GM12872 (cell line): ENCODE measurements at regions not wholly inside any gene's neighbourhood (a gene's known extent, or its start where the extent isn't known, plus 50 kb on each side); places are given as distances from the start of the nearest gene placed in this dataset.

Source experiments
- TF ChIP-seq, protein P1 (sequence below): IDR thresholded peaks from 3 replicates; pipeline ENCODE4 v1.5.1; 2011; ENCODE audit warnings: low read depth, mild to moderate bottlenecking, low read length, moderate library complexity; ENCODE audit not compliant: insufficient read depth

DNA sequence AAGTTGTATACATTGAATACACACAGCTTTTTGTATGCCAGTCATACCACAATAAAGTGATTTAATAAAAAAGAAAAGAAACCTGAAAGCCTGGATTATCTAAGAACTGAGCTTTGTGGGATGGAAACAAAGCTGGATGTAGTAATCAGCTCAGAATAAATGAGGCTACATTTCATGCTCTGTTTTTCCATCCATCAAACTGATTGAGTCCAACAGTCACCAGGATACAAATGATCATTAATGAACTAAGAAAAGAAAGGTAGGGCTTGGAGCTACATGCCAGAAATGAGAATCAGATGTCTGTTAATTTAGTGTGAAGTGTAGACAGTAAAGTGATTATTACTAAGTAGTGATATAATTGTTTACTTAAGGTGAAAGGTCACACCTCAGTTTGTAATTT, 109.8 kb upstream of the TARS1 start:
- TF ChIP-seq, protein P1, sequence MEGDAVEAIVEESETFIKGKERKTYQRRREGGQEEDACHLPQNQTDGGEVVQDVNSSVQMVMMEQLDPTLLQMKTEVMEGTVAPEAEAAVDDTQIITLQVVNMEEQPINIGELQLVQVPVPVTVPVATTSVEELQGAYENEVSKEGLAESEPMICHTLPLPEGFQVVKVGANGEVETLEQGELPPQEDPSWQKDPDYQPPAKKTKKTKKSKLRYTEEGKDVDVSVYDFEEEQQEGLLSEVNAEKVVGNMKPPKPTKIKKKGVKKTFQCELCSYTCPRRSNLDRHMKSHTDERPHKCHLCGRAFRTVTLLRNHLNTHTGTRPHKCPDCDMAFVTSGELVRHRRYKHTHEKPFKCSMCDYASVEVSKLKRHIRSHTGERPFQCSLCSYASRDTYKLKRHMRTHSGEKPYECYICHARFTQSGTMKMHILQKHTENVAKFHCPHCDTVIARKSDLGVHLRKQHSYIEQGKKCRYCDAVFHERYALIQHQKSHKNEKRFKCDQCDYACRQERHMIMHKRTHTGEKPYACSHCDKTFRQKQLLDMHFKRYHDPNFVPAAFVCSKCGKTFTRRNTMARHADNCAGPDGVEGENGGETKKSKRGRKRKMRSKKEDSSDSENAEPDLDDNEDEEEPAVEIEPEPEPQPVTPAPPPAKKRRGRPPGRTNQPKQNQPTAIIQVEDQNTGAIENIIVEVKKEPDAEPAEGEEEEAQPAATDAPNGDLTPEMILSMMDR: no peak

DNA sequence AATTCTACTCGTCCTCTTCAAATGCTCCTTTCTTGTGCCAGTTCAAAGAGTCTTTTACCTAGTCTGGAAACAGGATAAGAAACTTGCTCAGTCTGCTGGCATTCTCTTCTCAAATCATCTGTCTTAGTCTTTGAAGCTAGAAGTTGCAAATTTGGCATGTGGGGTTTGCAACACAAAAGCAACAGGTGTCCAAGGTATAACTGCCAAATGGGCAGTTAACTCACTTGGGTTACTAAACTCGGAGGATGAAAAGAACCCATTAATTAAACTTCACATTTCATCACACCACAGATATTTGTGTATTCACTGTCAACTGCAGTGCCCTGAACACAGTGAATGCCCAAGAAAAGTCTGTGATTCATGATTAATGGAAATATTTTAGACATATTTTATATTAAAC, 108.0 kb upstream of the TARS1 start:
- TF ChIP-seq, protein P1: no peak

DNA sequence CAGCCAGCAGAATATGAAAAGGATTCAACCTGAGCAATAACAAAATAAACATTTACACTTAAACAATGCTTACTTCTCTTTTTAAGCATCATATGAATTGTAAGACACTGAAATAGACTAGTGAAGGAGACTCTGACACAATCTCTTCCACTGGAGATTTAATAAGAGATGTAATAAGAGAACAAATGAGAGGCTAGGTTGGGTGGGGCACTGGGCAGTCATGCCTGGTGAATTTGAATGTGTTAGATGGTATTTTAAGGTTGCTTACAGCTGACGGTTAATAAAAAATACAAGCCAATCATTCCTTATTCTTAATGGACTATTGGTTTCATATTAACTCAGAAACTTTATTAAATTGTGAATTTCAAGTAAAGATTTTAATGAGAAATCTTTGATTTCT, 105.9 kb upstream of the TARS1 start:
- TF ChIP-seq, protein P1: no peak

DNA sequence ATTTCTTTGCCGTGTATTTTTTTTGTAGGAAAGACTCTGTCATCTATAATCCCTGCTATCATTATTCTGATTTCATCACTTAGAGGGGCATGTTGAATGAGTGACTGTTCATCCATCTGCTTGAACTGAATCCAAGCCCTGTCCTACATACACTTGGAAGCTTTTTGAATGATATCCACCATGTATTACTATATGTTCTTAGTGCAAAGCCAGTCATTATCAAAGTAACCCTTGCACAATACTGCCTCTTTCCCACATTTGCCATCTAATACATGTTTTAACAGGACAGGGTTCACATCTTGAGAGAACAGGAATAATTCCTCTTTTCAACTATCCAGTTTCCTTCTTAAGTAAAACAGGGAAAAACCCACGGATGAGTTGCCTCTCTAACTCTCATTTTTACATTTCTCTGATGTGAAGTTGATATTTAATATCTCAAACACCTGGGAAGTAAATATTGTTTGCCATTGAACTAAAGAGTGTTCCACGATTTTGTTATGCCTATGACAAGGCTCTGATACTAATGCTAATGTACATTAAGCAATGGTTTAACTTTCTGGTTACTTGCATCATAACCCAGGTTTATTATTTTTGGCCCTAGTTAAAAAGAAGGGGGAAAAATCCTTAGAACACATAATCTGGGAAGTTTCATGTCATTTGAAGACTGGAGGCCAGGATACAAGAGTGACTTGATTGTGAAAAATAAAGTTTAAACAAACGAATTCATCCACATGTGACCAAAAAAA, 103.7 kb upstream of the TARS1 start:
- TF ChIP-seq, protein P1: no peak

DNA sequence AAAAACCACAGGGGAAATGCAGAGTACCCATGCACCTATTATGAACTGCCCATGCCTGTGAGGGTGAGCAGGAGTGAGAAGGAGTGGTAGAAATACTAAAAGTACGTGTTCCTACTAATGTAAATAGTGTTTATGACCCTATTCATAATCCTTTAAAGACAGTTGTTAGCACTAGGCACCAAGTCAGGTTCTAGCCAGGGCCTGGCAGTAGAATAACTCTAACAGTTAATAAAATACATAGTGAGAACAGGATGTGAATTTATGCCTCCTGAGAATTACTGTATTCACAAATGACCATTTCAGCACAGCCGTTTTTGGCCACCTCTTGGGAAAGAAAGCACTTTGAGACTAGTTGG, 103.2 kb upstream of the TARS1 start:
- TF ChIP-seq, protein P1: no peak

DNA sequence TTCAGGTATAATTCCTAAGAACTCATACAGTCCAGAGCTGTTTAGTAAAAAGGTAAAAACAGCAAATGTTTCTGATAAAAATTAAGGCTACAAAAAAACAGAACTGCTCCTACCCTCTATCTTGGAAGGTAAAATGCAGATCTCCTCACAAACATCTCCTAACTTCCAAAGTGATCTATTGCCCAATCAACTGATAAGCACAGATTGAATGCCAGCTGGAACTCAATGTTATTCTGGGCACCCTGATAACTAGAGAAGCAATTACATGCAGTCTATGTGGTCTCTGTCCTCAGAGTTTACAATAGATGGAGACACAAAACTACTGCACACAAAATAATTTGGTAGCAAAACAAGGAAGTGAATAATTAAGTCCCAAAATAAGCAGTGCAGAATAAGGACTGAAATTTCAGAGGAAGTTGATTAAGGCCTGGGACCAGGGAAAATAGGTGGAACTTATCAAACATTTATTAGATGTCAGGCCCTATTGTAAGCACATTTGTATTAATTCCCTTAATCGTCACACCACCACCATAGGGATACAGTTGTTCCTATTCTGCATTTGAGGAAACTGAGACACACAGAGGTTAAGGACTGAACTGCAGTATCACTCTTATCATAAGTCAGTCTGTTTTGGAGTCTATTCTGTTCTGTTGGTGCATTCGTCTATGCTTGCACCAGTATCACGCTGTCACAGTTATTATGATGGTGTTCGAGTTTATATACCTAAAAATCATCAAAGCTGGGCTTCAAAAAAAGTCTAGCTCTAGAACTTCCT, 102.2 kb upstream of the TARS1 start:
- TF ChIP-seq, protein P1: no peak

DNA sequence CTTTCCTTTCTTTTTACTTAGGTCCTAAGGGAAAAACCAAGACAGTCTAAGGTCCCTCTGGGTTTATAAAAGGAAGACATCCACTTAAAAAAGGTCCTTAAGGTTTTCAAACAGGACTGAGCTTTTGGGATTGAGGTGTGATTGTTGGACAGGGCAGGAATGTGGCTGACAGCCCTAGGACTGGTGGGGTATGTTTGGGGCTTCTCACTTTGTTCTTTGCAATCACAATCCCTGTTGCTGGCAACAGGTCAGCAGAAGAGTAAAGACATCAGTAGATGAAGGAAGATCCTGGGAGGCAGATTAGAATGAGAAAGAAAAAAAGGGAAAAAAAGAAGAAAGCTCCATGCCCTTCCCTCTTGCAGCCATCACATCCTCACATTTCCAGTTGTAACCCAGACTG, 101.4 kb upstream of the TARS1 start:
- TF ChIP-seq, protein P1: no peak
